AG09319 (cell line): ENCODE measurements at regions not wholly inside any gene's neighbourhood (a gene's known extent, or its start where the extent isn't known, plus 50 kb on each side); places are given as distances from the start of the nearest gene placed in this dataset.
"Not testable (repeated sequence)": the region's sequence is repeated elsewhere in the genome, so short reads cannot be mapped to it uniquely, and the experiment has no call there.

ENCODE experiments used
- DNase-seq: peaks from one replicate; pipeline ENCODE4 v3.0.0-alpha.2; 2010; ENCODE audit warnings: low read depth; ENCODE audit errors: extremely low read depth
- TF ChIP-seq, protein P1 (sequence below): IDR thresholded peaks from 2 replicates; pipeline ENCODE4 v1.5.1; 2011; ENCODE audit warnings: low read depth, mild to moderate bottlenecking, inconsistent platforms, low read length, moderate library complexity

DNA sequence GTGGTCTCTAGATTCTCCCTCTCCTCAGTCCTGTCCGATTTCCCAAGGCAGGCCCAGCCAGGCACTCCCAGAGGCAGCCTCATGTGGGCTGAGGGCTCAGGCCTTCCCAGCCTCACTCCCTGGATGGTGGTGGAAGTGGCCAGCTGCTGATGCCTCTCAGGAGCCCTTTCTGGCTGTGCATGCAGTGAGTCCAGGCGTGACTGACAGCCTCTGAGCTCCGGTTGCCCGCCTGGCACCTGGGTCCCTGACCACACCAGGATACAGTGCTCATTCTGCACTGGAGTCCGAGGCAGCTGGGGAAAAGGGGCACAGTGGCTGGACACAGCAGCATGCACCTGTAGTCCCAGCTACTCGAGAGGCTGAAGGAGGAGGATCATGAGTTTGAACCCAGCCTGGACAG lies 132.6 kb downstream of the CUL2 start:
- no peak for DNase-seq
- TF ChIP-seq, protein P1, sequence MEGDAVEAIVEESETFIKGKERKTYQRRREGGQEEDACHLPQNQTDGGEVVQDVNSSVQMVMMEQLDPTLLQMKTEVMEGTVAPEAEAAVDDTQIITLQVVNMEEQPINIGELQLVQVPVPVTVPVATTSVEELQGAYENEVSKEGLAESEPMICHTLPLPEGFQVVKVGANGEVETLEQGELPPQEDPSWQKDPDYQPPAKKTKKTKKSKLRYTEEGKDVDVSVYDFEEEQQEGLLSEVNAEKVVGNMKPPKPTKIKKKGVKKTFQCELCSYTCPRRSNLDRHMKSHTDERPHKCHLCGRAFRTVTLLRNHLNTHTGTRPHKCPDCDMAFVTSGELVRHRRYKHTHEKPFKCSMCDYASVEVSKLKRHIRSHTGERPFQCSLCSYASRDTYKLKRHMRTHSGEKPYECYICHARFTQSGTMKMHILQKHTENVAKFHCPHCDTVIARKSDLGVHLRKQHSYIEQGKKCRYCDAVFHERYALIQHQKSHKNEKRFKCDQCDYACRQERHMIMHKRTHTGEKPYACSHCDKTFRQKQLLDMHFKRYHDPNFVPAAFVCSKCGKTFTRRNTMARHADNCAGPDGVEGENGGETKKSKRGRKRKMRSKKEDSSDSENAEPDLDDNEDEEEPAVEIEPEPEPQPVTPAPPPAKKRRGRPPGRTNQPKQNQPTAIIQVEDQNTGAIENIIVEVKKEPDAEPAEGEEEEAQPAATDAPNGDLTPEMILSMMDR, result no peak

DNA sequence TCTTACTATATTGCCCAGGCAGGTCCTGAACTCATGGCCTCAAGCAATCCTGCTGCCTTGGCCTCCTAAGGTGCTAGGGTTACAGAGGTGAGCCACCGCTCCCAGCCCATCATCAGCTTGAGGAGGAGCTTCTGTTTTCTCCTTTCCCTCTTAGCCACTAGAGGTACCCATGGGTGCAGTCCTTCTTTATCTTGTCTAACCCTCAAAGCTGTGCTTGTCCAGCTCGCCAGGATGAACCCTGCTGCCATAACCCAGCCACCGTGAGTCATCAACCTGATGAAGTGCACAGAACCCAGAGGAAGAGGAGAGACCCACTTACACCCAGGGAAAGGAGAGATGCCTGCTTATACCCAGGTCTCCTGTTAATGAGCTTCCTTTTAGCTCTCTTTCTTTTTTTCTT lies 133.4 kb downstream of the CUL2 start:
- DNase-seq, result no peak
- TF ChIP-seq, protein P1, result no peak

DNA sequence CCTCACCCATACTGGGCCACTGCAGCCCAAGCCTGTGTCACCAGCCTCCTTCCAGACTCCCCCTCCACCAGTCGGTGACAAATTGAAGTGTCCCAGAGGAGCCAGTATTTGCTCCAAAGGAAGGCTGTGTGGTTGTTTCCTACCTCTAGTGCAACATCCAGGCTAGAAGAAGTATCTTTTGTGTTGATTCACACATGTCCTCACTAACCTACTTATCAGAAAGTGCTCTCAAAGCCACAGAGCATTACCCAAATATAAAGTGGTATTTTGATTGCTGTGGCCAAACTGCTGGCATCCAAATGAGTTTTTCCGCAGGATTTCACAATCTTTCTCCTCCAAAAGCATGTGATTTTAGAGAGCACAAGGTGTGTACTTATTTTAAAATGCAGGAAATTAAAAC lies 134.8 kb downstream of the CUL2 start:
- no peak for DNase-seq

DNA sequence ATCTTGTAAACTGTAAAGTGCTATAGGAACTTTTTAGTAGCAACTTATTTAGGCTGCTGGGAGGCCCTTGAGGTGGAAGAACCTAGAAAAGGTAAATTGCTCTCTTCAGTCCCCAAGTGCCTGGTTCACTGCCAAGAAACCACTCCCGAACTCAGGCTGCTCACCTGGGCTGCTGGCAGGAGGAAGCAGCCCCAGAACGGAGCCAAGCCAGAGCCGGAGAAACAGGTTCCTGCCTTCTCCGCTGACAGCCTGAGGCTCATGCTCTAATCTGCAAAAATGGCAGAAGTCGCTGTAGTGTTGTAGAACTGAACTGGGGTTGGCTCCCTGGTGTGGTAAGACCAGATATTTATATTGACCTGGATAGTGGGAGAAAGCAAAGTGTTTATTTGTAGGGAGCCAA lies 136.0 kb downstream of the CUL2 start:
- TF ChIP-seq, protein P1, result no peak
- no peak for DNase-seq

More for the DNA sequence above, 134.8 kb downstream of the CUL2 start:
- TF ChIP-seq, protein P1, result no peak

DNA sequence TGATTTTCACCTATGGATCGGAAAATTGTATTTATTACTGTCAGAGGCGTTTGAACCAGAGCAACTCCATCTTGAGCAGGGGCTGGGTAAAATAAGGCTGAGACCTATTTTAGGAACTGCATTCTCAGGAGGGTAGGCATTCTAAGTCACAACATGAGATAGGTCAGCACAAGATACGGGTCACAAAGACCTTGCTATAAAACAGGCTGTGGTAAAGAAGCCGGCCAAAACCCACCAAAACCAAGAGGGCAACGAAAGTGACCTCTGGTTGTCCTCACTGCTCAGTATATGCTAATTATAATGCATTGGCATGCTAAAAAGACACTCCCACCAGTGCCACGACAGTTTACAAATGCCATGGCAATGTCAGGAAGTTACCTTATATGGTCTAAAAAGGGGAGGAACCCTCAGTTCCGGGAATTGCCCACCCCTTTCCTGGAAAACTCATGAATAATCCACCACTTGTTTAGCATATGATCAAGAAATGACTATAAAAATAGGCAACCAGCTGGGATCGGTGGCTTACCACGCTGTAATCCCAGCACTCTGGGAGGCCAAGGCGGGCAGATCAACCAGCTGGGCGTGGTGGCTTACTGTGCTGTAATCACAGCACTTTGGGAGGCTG lies 136.3 kb upstream of the PARD3 start:
- not testable (repeated sequence) for DNase-seq

DNA sequence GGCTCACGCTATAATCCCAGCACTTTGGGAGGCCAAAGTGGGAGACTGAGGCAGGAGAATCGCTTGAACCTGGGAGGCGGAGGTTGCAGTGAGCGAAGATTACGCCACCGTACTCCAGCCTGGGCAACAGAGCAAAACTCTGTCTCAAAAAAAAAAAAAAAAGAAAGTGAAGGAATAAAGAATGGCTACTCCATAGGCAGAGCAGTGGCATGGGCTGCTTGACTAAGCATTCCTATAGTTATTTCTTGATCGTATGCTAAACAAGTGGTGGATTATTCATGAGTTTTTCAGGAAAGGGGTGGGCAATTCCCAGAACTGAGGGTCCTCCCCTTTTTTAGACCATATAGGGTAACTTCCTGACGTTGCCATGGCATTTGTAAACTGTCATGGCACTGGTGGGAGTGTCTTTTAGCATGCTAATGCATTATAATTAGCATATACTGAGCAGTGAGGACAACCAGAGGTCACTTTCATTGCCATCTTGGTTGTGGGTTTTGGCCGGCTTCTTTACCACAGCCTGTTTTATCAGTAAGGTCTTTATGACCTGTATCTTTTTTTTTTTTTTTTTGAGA lies 130.9 kb upstream of the PARD3 start:
- not testable (repeated sequence) for DNase-seq

DNA sequence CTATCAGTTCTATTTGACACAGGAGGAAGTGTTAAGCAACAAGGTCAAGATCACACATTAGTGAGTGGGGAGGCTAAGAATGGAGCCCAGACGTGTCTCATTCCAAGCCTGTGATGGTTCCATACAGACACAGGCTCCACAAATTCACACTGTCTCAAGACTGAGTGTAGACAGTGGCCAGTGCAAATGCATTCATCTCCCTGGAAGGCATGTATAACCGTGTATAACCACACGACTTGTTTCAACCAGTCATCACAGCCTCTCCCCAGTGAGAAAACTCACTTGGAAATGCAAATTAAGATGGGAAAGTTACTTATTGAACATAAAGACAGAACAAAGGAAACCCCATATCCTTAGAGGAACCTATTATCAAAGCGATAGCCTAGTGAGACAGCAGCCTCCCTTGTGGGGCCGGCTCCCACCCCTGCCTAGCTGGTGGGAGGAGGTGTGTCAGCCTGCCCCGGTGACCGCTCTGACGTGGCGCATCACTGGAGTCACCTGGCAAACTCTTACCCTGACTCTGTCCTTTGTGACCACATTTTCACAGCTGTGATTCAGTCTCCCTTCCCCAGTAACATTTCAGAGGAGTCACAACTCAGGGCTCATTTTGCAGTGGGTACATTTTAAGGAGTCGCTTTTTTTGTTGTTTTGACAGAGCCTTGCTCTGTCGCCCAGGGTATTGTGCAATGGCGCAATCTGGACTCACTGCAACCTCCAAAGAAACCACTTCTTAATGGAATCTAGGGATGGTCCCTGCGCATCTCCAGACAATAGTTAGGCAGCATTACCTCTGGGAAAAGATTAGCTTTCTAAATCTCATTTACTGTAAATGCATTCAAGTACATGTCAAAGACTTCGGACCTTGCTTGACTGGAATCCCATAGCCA lies 126.6 kb upstream of the PARD3 start:
- no peak for DNase-seq
- TF ChIP-seq, protein P1, result no peak

DNA sequence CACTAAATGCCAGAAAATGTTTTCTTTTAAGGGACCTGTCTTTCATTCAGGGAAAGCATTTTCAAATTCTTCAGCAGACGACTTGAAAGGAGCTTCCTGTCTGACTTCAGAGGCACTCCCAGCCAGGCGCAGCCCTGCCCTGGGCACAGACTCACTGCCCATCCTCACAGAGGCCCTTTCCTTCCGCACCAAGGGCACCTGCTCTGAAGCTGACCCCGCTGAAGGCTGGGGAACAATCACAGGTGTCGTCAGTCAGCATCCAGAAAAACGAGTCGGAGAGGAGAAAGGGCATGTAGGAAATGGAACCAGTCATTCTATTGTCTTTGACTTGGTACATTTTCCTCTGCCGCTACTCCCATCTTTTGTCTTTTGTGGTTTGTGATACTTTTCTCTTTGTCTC lies 125.3 kb upstream of the PARD3 start:
- no peak for DNase-seq

More for the DNA sequence above, 125.3 kb upstream of the PARD3 start:
- TF ChIP-seq, protein P1, result no peak
